ENCODE measurements at regions not wholly inside any gene's neighbourhood (a gene's known extent, or its start where the extent isn't known, plus 50 kb on each side); places are given as distances from the start of the nearest gene placed in this dataset.
A peak's percentile ranks its signal among the peaks of the same experiment; 100 is the strongest.

- Mint-ChIP-seq H3K36me3 (ENCODE audit: insufficient read depth) (peaks cover 20% of the 10 kb centered on the region), H3K9me3 (no peaks in the 10 kb centered on the region), H3K4me3 (no peak overlapping the region), H3K4me1 (peaks cover 57% of the 10 kb centered on the region), H3K27me3 (no peaks in the 10 kb centered on the region), H3K27ac (ENCODE audit: low read depth) (peak overlapping the region; percentile 12)
- DNase-seq (ENCODE audit: low spot score in 2 of 2) (no peak), ATAC-seq (replicated peaks; ENCODE audit: extremely low read depth, poor library complexity, severe bottlenecking) (no peak)
Observed at GRCh38 chr10:91167406-91167805, 53.1 kb upstream of the PCGF5 start.

GRCh38 chr10:91170418-91170817, 50.0 kb upstream of the PCGF5 start:
- peaks cover 46% of the 10 kb centered on the region for H3K4me1 Mint-ChIP-seq
- no peak for ATAC-seq (replicated peaks; ENCODE audit: extremely low read depth, poor library complexity, severe bottlenecking)
- no peak for DNase-seq (ENCODE audit: low spot score in 2 of 2)
- no peak overlapping the region for H3K4me3 Mint-ChIP-seq
- H3K27ac Mint-ChIP-seq (ENCODE audit: low read depth) = no peak overlapping the region
- no peaks in the 10 kb centered on the region for H3K27me3 Mint-ChIP-seq
- H3K9me3 Mint-ChIP-seq = no peaks in the 10 kb centered on the region
- peaks cover 8% of the 10 kb centered on the region for H3K36me3 Mint-ChIP-seq (ENCODE audit: insufficient read depth)

Data from central memory CD8-positive, alpha-beta T cell (primary cell).